Endothelial cell of umbilical vein (primary cell): ENCODE measurements at regions not wholly inside any gene's neighbourhood (a gene's known extent, or its start where the extent isn't known, plus 50 kb on each side); places are given as distances from the start of the nearest gene placed in this dataset.

Experiments
- BruUV-seq: library from RNA; stranded (reverse); fragments of 400-500 nt; replicated peaks from 2 replicates; lab custom pipeline; 2021; lab: Mats Ljungman, UMichigan
- CTCF ChIA-PET: fragments of 300-600, 350-600 bp; sonication (Branson Sonifier 250); formaldehyde crosslinking; loops from one replicate; lab custom pipeline; 2021; ENCODE audit warnings: antibody characterized with exemption, inconsistent platforms; lab: Charles Lee
- POLR2A ChIA-PET: fragments of 300-600, 350-600 bp; sonication (Branson Sonifier 250); formaldehyde crosslinking; loops from one replicate; lab custom pipeline; 2021; ENCODE audit warnings: antibody characterized with exemption, inconsistent platforms; lab: Charles Lee
- DNase-seq: peaks from one replicate; pipeline ENCODE4 v3.0.0-alpha.2; 2011; ENCODE audit warnings: low read depth, low spot score
- FAIRE-seq: peaks from 2 replicates; lab custom pipeline; 2011; peaks lifted over from hg19 to GRCh38; lab: Jason Lieb, UNC
- H2AFZ ChIP-seq: 2 replicates; pipeline ENCODE4 v1.6.0; 2012; ENCODE audit warnings: low read depth, low read length, control low read depth, inconsistent platforms
- H3K27ac ChIP-seq: 2 replicates; pipeline ENCODE4 v1.5.1; 2011; ENCODE audit warnings: low read depth, mild to moderate bottlenecking, control low read depth, low read length, moderate library complexity; ENCODE audit not compliant: insufficient read depth
- H3K27me3 ChIP-seq, 2 experiments: 2 replicates each; pipeline versions ENCODE4 v1.6.0 to v1.6.1; 2011; ENCODE audit warnings: low read length in 2 of 2, mixed read lengths in 1 of 2; ENCODE audit not compliant: control insufficient read depth in 2 of 2, insufficient read depth in 2 of 2
- H3K36me3 ChIP-seq, 2 experiments: 2 replicates in 1 of 2; 3 replicates in 1 of 2; pipeline ENCODE4 v1.5.1; 2011; ENCODE audit warnings: low read length in 2 of 2, mild to moderate bottlenecking in 1 of 2, moderate library complexity in 1 of 2; ENCODE audit not compliant: control insufficient read depth in 2 of 2, insufficient read depth in 2 of 2; ENCODE audit errors: extremely low read depth in 1 of 2
- H3K4me1 ChIP-seq: 3 replicates; pipeline ENCODE4 v1.5.1; 2011; ENCODE audit warnings: mild to moderate bottlenecking, low read length; ENCODE audit not compliant: control insufficient read depth, insufficient read depth; ENCODE audit errors: extremely low read depth
- H3K4me2 ChIP-seq: 2 replicates; pipeline ENCODE4 v1.6.1; 2011; ENCODE audit warnings: low read length, control low read depth, mixed read lengths; ENCODE audit not compliant: insufficient read depth
- H3K4me3 ChIP-seq, 3 experiments: fragments of 200-600 bp in 1 of 3; sonication (generic), shearing (Covaris generic) in 1 of 3; replicated peaks in 1 of 3; 2 replicates each; pipeline ENCODE4 v1.5.1; 2011 to 2016; ENCODE audit warnings: control low read depth in 3 of 3, low read length in 3 of 3, mild to moderate bottlenecking in 2 of 3, inconsistent platforms in 1 of 3, low read depth in 1 of 3, moderate library complexity in 1 of 3; ENCODE audit not compliant: insufficient read depth in 1 of 3
- H3K79me2 ChIP-seq: 2 replicates; pipeline ENCODE4 v1.6.0; 2012; ENCODE audit warnings: low read length, inconsistent platforms; ENCODE audit not compliant: control insufficient read depth, insufficient read depth
- H3K9ac ChIP-seq: replicated peaks from 2 replicates; pipeline ENCODE3; 2011; ENCODE audit warnings: low read length, control low read depth; ENCODE audit not compliant: insufficient read depth; ENCODE audit errors: extremely low read depth
- H3K9me1 ChIP-seq: replicated peaks from 3 replicates; pipeline ENCODE4 v1.6.0; 2011; ENCODE audit warnings: mild to moderate bottlenecking, low read length; ENCODE audit not compliant: control insufficient read depth, insufficient read depth; ENCODE audit errors: extremely low read depth
- H3K9me3 ChIP-seq: replicated peaks from 2 replicates; pipeline ENCODE4 v1.5.1; 2012; ENCODE audit warnings: low read length, inconsistent platforms; ENCODE audit not compliant: control insufficient read depth, insufficient read depth
- H4K20me1 ChIP-seq: replicated peaks from 2 replicates; pipeline ENCODE3; 2011; ENCODE audit warnings: mild to moderate bottlenecking, low read length; ENCODE audit not compliant: control insufficient read depth, insufficient read depth; ENCODE audit errors: extremely low read depth
- EZH2 ChIP-seq: IDR thresholded peaks from 2 replicates; pipeline ENCODE4 v1.6.1; 2012; ENCODE audit warnings: borderline replicate concordance, low read depth, mild to moderate bottlenecking, moderate library complexity, low read length, inconsistent platforms; ENCODE audit not compliant: severe bottlenecking
- FOS ChIP-seq: IDR thresholded peaks from 2 replicates; pipeline ENCODE4 v1.6.1; 2011; ENCODE audit warnings: mild to moderate bottlenecking, low read length, moderate library complexity, borderline replicate concordance; ENCODE audit not compliant: insufficient read depth
- GATA2 ChIP-seq: IDR thresholded peaks from 2 replicates; pipeline ENCODE4 v1.7.0; 2011; ENCODE audit warnings: low read depth, mild to moderate bottlenecking, moderate library complexity, mixed read lengths, low read length; ENCODE audit not compliant: insufficient read length, insufficient read depth
- POLR2A ChIP-seq: IDR thresholded peaks from 2 replicates; pipeline ENCODE4 v1.6.1; 2012; ENCODE audit warnings: low read depth, mild to moderate bottlenecking, control low read depth, low read length
- POLR2AphosphoS5 ChIP-seq: IDR thresholded peaks from 2 replicates; pipeline ENCODE4 v1.6.1; 2012; ENCODE audit warnings: low read depth, mild to moderate bottlenecking, control low read depth, low read length, moderate library complexity; ENCODE audit not compliant: insufficient read depth
- dilution Hi-C: fragments of 300-500 bp; cut with MboI; formaldehyde crosslinking; loops from one replicate; pipeline ENCODE4 v1.15.0; 2019; ENCODE audit warnings: low sequenced_read_pairs; ENCODE audit not compliant: extremely low pct_ligation_motif_present
- intact Hi-C: fragments of 100-400 bp; cut with micrococcal nuclease; formaldehyde crosslinking; loops from one replicate; pipeline ENCODE4 v1.10.0; 2022
- TF ChIP-seq, protein P1 (sequence below): IDR thresholded peaks from 2 replicates; pipeline ENCODE4 v1.6.1; 2011; ENCODE audit not compliant: insufficient read depth, insufficient read length
- TF ChIP-seq, protein P2 (sequence below), 2 donors: IDR thresholded peaks; 1 replicate in 1 of 2; 2 replicates in 1 of 2; pipeline ENCODE4 v1.5.1; 2011; ENCODE audit warnings: low read length in 2 of 2, mild to moderate bottlenecking in 2 of 2, moderate library complexity in 2 of 2, control low read depth in 1 of 2, inconsistent platforms in 1 of 2, low read depth in 1 of 2; ENCODE audit not compliant: insufficient read depth in 1 of 2; ENCODE audit errors: extremely low read depth in 1 of 2

DNA sequence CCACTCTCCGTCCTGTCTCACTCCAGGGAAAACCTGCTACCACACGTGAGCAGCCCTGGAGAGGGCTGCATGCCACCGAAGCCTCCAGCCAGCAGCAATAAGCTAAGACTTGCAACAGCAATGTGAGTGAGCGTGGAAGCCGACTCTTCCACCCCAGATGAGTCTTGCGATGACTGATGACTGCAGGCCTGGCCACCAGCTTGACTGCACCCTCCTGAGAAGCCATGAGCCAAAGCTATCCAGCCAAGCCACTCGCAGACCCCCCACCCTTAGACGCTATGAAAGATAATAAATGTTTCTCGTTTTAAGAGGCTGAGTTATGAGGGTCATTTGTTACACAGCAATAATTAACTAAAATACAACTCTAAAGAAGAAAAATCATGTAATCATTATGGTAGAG is 118.6 kb upstream of the GALNT2 start:
- dilution Hi-C loops, result no loop called here
- Histone ChIP-seq H3K27me3 (no peaks in the 10 kb centered on the region), H3K9ac (no peak overlapping the region), H3K4me1 (no peaks in the 10 kb centered on the region), H3K79me2 (no peaks in the 10 kb centered on the region), H3K9me3 (no peaks in the 10 kb centered on the region), H3K36me3 (no peaks in the 10 kb centered on the region), H3K9me1 (no peaks in the 10 kb centered on the region), H3K4me2 (no peak overlapping the region), H2AFZ (no peak overlapping the region), H4K20me1 (no peaks in the 10 kb centered on the region), H3K4me3 (no peak overlapping the region), H3K27ac (no peak overlapping the region)
- ChIA-PET POLR2A (no interaction called here), CTCF (no interaction called here)
- TF ChIP-seq, protein P1, sequence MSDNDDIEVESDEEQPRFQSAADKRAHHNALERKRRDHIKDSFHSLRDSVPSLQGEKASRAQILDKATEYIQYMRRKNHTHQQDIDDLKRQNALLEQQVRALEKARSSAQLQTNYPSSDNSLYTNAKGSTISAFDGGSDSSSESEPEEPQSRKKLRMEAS, result no peak
- no peak for TF ChIP-seq POLR2A
- TF ChIP-seq POLR2AphosphoS5, result no peak
- no peak for TF ChIP-seq EZH2
- TF ChIP-seq FOS, result no peak
- TF ChIP-seq, protein P2, sequence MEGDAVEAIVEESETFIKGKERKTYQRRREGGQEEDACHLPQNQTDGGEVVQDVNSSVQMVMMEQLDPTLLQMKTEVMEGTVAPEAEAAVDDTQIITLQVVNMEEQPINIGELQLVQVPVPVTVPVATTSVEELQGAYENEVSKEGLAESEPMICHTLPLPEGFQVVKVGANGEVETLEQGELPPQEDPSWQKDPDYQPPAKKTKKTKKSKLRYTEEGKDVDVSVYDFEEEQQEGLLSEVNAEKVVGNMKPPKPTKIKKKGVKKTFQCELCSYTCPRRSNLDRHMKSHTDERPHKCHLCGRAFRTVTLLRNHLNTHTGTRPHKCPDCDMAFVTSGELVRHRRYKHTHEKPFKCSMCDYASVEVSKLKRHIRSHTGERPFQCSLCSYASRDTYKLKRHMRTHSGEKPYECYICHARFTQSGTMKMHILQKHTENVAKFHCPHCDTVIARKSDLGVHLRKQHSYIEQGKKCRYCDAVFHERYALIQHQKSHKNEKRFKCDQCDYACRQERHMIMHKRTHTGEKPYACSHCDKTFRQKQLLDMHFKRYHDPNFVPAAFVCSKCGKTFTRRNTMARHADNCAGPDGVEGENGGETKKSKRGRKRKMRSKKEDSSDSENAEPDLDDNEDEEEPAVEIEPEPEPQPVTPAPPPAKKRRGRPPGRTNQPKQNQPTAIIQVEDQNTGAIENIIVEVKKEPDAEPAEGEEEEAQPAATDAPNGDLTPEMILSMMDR (IDR thresholded peaks at IDR 0.05; ENCODE audit: extremely low read depth in 1 of 2, insufficient read depth in 1 of 2, low read depth in 1 of 2, low read length in 2 of 2), result no peak
- no peak for TF ChIP-seq GATA2
- no peak for FAIRE-seq
- BruUV-seq, result no TSS peak
- intact Hi-C loops, result no loop called here
- DNase-seq, result no peak
